ENCODE measurements at regions not wholly inside any gene's neighbourhood (a gene's known extent, or its start where the extent isn't known, plus 50 kb on each side); places are given as distances from the start of the nearest gene placed in this dataset.

DNA sequence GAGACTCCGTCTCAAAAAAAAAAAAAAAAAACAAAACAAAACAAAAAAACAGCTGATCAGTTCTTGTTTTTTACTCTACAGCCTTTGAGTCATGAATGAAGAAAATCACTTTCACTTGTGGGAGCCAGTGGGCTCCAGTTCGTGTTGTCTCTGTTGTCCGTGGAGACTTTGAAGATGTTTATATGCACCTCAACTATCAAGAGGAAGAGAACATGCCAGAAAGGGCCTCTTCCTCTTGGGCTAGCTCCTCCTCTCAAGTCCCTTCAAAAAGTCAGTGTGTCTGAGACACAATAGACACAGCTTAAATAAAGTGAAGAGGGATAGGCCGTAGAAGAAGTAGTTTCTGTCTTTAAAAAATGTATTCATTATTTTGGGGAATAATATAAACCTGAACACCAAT lies 182.7 kb downstream of the KDR start:
- TF ChIP-seq, protein P1, sequence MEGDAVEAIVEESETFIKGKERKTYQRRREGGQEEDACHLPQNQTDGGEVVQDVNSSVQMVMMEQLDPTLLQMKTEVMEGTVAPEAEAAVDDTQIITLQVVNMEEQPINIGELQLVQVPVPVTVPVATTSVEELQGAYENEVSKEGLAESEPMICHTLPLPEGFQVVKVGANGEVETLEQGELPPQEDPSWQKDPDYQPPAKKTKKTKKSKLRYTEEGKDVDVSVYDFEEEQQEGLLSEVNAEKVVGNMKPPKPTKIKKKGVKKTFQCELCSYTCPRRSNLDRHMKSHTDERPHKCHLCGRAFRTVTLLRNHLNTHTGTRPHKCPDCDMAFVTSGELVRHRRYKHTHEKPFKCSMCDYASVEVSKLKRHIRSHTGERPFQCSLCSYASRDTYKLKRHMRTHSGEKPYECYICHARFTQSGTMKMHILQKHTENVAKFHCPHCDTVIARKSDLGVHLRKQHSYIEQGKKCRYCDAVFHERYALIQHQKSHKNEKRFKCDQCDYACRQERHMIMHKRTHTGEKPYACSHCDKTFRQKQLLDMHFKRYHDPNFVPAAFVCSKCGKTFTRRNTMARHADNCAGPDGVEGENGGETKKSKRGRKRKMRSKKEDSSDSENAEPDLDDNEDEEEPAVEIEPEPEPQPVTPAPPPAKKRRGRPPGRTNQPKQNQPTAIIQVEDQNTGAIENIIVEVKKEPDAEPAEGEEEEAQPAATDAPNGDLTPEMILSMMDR (IDR thresholded peaks at IDR 0.05; ENCODE audit: low read length), result no peak
- TF ChIP-seq EZH2 (optimal IDR thresholded peaks at IDR 0.05; ENCODE audit: low read depth, low read length), result no peak
- TF ChIP-seq EZH2phosphoT487 (IDR thresholded peaks at IDR 0.05; ENCODE audit: low read length), result no peak

All from MM.1S (cell line).